ENCODE measurements at regions not wholly inside any gene's neighbourhood (a gene's known extent, or its start where the extent isn't known, plus 50 kb on each side); places are given as distances from the start of the nearest gene placed in this dataset.
"Not testable (repeated sequence)": the region's sequence is repeated elsewhere in the genome, so short reads cannot be mapped to it uniquely, and the experiment has no call there.

GRCh38 chr4:55002431-55002830 is 123.0 kb downstream of the KDR start:
- Histone ChIP-seq H3K9me3 (ENCODE audit: control insufficient read depth, insufficient read depth, low read length) (no peaks in the 10 kb centered on the region), H3K4me3 (ENCODE audit: low read length) (no peak overlapping the region), H3K27ac (ENCODE audit: low read length) (no peak overlapping the region), H3K27me3 (ENCODE audit: control insufficient read depth, insufficient read depth, low read length) (no peaks in the 10 kb centered on the region), H3K4me1 (ENCODE audit: control insufficient read depth, insufficient read depth, low read length) (no peaks in the 10 kb centered on the region), H3K36me3 (ENCODE audit: control insufficient read depth, insufficient read depth, low read length) (no peaks in the 10 kb centered on the region)
- no peaks in the 10 kb centered on the region for H3K36me3 Mint-ChIP-seq
- intact Hi-C loops (cut with micrococcal nuclease), result no loop called here
- no peak for TF ChIP-seq CTCF (IDR thresholded peaks at IDR 0.05)
- H3K4me1 Mint-ChIP-seq, result no peaks in the 10 kb centered on the region
- ATAC-seq (no peak), DNase-seq (no peak)
- no peak overlapping the region for H3K27ac Mint-ChIP-seq
- no peak overlapping the region for H3K4me3 Mint-ChIP-seq
- H3K27me3 Mint-ChIP-seq (ENCODE audit: low read depth in 2 of 2), result peaks cover 4 to 22% of the 10 kb centered on the region in 2 donors
- 64% methylated on average over 1 of the region's 1 CpG for WGBS (ENCODE audit: insufficient coverage)
- no peaks in the 10 kb centered on the region for H3K9me3 Mint-ChIP-seq

DNA sequence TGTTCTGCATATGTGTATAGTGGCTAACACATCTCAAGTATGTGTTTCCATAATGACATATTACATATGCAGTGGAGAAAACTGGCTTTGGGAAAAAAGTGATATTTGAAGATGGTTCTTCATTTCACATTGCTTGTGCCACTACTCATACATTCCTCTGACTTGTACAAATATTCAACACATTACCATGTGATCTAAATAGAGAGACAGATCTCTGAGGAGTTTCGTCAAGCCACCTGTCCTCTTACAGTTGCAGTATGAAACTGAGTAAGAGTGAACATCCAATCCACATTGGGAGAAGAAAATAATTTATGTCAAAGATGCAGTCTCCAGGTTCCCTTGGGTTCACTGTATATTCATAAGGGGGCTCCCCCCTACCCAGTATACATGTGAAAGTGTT is 123.9 kb downstream of the KDR start:
- Histone ChIP-seq H3K9me3 (ENCODE audit: control insufficient read depth, insufficient read depth, low read length) (no peaks in the 10 kb centered on the region), H3K4me3 (ENCODE audit: low read length) (no peak overlapping the region), H3K4me1 (ENCODE audit: control insufficient read depth, insufficient read depth, low read length) (no peaks in the 10 kb centered on the region), H3K27ac (ENCODE audit: low read length) (no peak overlapping the region), H3K36me3 (ENCODE audit: control insufficient read depth, insufficient read depth, low read length) (no peaks in the 10 kb centered on the region), H3K27me3 (ENCODE audit: control insufficient read depth, insufficient read depth, low read length) (no peaks in the 10 kb centered on the region)
- H3K27ac Mint-ChIP-seq, result no peak overlapping the region
- peaks cover 4 to 22% of the 10 kb centered on the region in 2 donors for H3K27me3 Mint-ChIP-seq (ENCODE audit: low read depth in 2 of 2)
- intact Hi-C loops (cut with micrococcal nuclease), result no loop called here
- DNase-seq, result no peak
- H3K4me3 Mint-ChIP-seq, result no peak overlapping the region
- TF ChIP-seq CTCF (IDR thresholded peaks at IDR 0.05), result no peak
- ATAC-seq, result no peak
- no peaks in the 10 kb centered on the region for H3K9me3 Mint-ChIP-seq
- WGBS (ENCODE audit: insufficient coverage), result no CpG with 5 or more reads among the region's 1 CpG
- no peaks in the 10 kb centered on the region for H3K4me1 Mint-ChIP-seq
- no peaks in the 10 kb centered on the region for H3K36me3 Mint-ChIP-seq

- no peaks in the 10 kb centered on the region for H3K4me1 Mint-ChIP-seq
- DNase-seq (no peak), ATAC-seq (no peak)
- Histone ChIP-seq H3K4me3 (ENCODE audit: low read length) (no peak overlapping the region), H3K27ac (ENCODE audit: low read length) (no peak overlapping the region), H3K9me3 (ENCODE audit: control insufficient read depth, insufficient read depth, low read length) (no peaks in the 10 kb centered on the region), H3K4me1 (ENCODE audit: control insufficient read depth, insufficient read depth, low read length) (no peaks in the 10 kb centered on the region), H3K27me3 (ENCODE audit: control insufficient read depth, insufficient read depth, low read length) (no peaks in the 10 kb centered on the region), H3K36me3 (ENCODE audit: control insufficient read depth, insufficient read depth, low read length) (no peaks in the 10 kb centered on the region)
- no peaks in the 10 kb centered on the region for H3K9me3 Mint-ChIP-seq
- peaks cover 4 to 33% of the 10 kb centered on the region in 2 donors for H3K27me3 Mint-ChIP-seq (ENCODE audit: low read depth in 2 of 2)
- no peak overlapping the region for H3K4me3 Mint-ChIP-seq
- no peaks in the 10 kb centered on the region for H3K36me3 Mint-ChIP-seq
- no peak for TF ChIP-seq CTCF (IDR thresholded peaks at IDR 0.05)
- H3K27ac Mint-ChIP-seq, result no peak overlapping the region
- intact Hi-C loops (cut with micrococcal nuclease), result no loop called here
Measured at GRCh38 chr4:54999003-54999402, 126.4 kb downstream of the KDR start.

GRCh38 chr4:54993473-54994026 is 131.8 kb downstream of the KDR start:
- 91% methylated on average over 27 of the region's 28 CpGs for WGBS (ENCODE audit: insufficient coverage)
- H3K27ac Mint-ChIP-seq; H3K27ac ChIP-seq (ENCODE audit: low read length): not testable (repeated sequence)

More at GRCh38 chr4:54993473-54994026, 131.8 kb downstream of the KDR start:
- intact Hi-C loops (cut with micrococcal nuclease); ATAC-seq; H3K4me3 Mint-ChIP-seq; H3K27me3 ChIP-seq (ENCODE audit: control insufficient read depth, insufficient read depth, low read length); H3K4me1 Mint-ChIP-seq; H3K4me3 ChIP-seq (ENCODE audit: low read length); H3K9me3 Mint-ChIP-seq; H3K9me3 ChIP-seq (ENCODE audit: control insufficient read depth, insufficient read depth, low read length); H3K36me3 ChIP-seq (ENCODE audit: control insufficient read depth, insufficient read depth, low read length); H3K4me1 ChIP-seq (ENCODE audit: control insufficient read depth, insufficient read depth, low read length); DNase-seq: not testable (repeated sequence)
- H3K27me3 Mint-ChIP-seq (ENCODE audit: low read depth in 2 of 2), result peaks cover 5 to 30% of the 10 kb centered on the region in 2 donors
- peaks cover 10% of the 10 kb centered on the region for H3K36me3 Mint-ChIP-seq
